DND-41 (cell line): ENCODE measurements at regions not wholly inside any gene's neighbourhood (a gene's known extent, or its start where the extent isn't known, plus 50 kb on each side); places are given as distances from the start of the nearest gene placed in this dataset.

Source experiments
- ATAC-seq: fragments of 200-7000 bp; cut with Tn5 transposase; 3 replicates; pipeline ENCODE4 v1.9.1; 2021; ENCODE audit warnings: low read depth; ENCODE audit not compliant: insufficient read depth
- DNase-seq: peaks from one replicate; pipeline ENCODE4 v3.0.0-alpha.2; 2020
- H2AFZ ChIP-seq: 2 replicates; pipeline ENCODE4 v1.6.0; 2012; ENCODE audit warnings: low read depth, low read length
- H3K27ac ChIP-seq: 2 replicates; pipeline ENCODE4 v1.5.1; 2012; ENCODE audit warnings: low read length, inconsistent platforms
- H3K27me3 ChIP-seq: fragments of 200-600 bp; sonication (generic); 2 replicates; pipeline ENCODE4 v1.6.0; 2012; ENCODE audit warnings: low read length, mild to moderate bottlenecking, inconsistent platforms; ENCODE audit not compliant: insufficient read depth, poor library complexity
- H3K36me3 ChIP-seq: 2 replicates; pipeline ENCODE4 v1.5.1; 2012; ENCODE audit warnings: low read length, inconsistent platforms; ENCODE audit not compliant: insufficient read depth
- H3K4me1 ChIP-seq: 2 replicates; pipeline ENCODE4 v1.5.1; 2012; ENCODE audit warnings: mild to moderate bottlenecking, low read length; ENCODE audit not compliant: insufficient read depth
- H3K4me2 ChIP-seq: 2 replicates; pipeline ENCODE4 v1.6.0; 2012; ENCODE audit warnings: mild to moderate bottlenecking, moderate library complexity, low read length, inconsistent platforms; ENCODE audit not compliant: insufficient read depth
- H3K4me3 ChIP-seq, 2 experiments: fragments of 200-600 bp in 1 of 2; shearing (Covaris generic) in 1 of 2; 2 replicates each; pipeline ENCODE4 v1.5.1; 2012 to 2016; ENCODE audit warnings: inconsistent platforms in 2 of 2, low read length in 2 of 2, mild to moderate bottlenecking in 2 of 2, low read depth in 1 of 2, moderate library complexity in 1 of 2
- H3K79me2 ChIP-seq: 2 replicates; pipeline ENCODE4 v1.6.0; 2012; ENCODE audit warnings: low read length, inconsistent platforms; ENCODE audit not compliant: insufficient read depth
- H3K9ac ChIP-seq: 2 replicates; pipeline ENCODE4 v1.6.0; 2012; ENCODE audit warnings: low read depth, mild to moderate bottlenecking, inconsistent platforms, low read length, moderate library complexity
- H3K9me3 ChIP-seq: 2 replicates; pipeline ENCODE4 v1.5.1; 2012; ENCODE audit warnings: low read length, moderate library complexity, mild to moderate bottlenecking, inconsistent platforms; ENCODE audit not compliant: insufficient read depth, severe bottlenecking
- H4K20me1 ChIP-seq: 2 replicates; pipeline ENCODE4 v1.6.0; 2012; ENCODE audit warnings: low read length; ENCODE audit not compliant: insufficient read depth
- CTCF ChIP-seq: IDR thresholded peaks from 2 replicates; pipeline ENCODE4 v1.5.1; 2012; ENCODE audit warnings: borderline replicate concordance, low read length, moderate library complexity, mild to moderate bottlenecking; ENCODE audit not compliant: poor library complexity, severe bottlenecking; ENCODE audit errors: extremely low read depth
- EZH2 ChIP-seq: IDR thresholded peaks from 3 replicates; pipeline ENCODE4 v1.6.1; 2012; ENCODE audit warnings: borderline replicate concordance, low read depth, mild to moderate bottlenecking, moderate library complexity, low read length, inconsistent platforms; ENCODE audit not compliant: severe bottlenecking

DNA sequence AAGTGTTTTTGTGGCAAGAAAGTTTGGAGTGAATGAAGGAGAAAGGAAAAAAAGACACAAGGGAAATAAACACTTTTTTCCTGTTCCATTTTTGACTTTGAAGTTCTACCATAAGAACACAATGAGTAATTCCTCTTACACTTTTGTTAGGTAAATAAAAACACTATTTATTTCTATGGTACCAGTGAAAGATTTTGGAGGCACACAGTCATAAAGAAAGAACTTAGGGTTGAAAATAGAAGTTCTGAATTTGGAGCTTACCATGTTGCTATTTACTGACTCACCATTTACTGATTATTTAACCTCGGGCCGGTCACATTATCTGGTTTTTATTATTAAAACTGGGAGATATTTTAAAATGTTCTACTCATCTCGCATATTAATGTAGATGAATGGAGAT, 367.8 kb downstream of the TLE1 start:
- DNase-seq (no peak), ATAC-seq (no peak)
- Histone ChIP-seq H3K9ac (no peak overlapping the region), H3K27me3 (no peaks in the 10 kb centered on the region), H3K4me3 (no peak overlapping the region), H3K9me3 (peaks cover 5% of the 10 kb centered on the region), H3K79me2 (no peaks in the 10 kb centered on the region), H3K4me2 (no peak overlapping the region), H3K4me1 (0 out of 2 replicates have a peak, but pooled peaks cover 4% of the 10 kb centered on the region), H2AFZ (no peak overlapping the region), H3K36me3 (no peaks in the 10 kb centered on the region), H3K27ac (no peak overlapping the region), H4K20me1 (no peaks in the 10 kb centered on the region)
- no peak for TF ChIP-seq CTCF
- TF ChIP-seq EZH2 = no peak

DNA sequence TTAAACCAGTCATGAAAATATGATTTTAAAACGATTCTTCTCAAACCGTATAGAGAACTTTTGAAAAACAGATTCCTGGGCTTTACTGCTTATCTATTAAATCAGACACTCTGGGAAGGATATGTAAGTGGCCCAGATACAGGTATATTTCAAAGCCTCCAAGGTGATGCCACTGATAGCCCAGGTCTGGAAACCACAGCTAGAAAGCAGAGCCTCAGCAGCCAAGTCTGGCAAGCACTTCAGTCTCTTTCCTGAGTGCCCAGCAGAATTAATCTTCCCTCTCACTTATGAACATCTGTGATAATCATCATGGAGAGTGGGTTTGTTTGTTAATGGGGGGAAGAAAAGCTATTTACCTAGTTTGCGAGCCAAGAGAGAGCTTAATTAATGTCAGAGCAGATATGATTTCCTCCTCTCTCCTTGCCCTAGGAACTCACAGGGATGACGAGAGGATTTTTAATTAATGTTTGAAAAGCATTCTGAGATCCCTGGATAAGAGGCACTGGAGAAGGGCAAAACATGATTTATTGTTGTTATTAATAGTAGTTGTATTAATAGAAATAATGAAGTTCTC, 368.4 kb downstream of the TLE1 start:
- no peak overlapping the region for H3K4me3 ChIP-seq
- H3K4me1 ChIP-seq = 0 out of 2 replicates have a peak, but pooled peaks cover 4% of the 10 kb centered on the region
- no peaks in the 10 kb centered on the region for H3K27me3 ChIP-seq
- no peaks in the 10 kb centered on the region for H4K20me1 ChIP-seq
- H3K36me3 ChIP-seq = no peaks in the 10 kb centered on the region
- TF ChIP-seq EZH2 (no peak), CTCF (no peak)
- H3K79me2 ChIP-seq = no peaks in the 10 kb centered on the region
- no peak overlapping the region for H3K4me2 ChIP-seq
- no peak overlapping the region for H2AFZ ChIP-seq
- no peak for DNase-seq
- peaks cover 5% of the 10 kb centered on the region for H3K9me3 ChIP-seq
- H3K27ac ChIP-seq = no peak overlapping the region
- ATAC-seq = no peak
- no peak overlapping the region for H3K9ac ChIP-seq

DNA sequence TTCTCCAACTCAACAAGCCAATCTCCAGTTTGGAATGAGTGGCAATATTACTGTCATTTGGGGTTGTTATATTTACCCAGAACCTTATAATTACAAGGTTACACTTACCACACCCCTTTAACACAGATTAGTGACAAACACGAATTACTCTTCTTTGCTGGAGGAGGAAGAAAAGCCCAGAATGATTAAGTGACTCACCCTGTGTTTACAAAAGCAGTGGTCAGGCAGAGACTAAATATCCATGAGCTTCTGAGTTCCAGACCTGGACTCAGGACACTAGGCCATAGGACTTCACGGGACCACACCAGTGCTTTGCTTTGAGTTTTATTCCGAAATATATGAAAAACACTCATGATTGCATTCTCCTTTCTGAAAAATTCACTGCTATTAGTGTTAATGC, 370.8 kb downstream of the TLE1 start:
- H3K4me3 ChIP-seq = no peak overlapping the region
- no peak overlapping the region for H3K4me2 ChIP-seq
- 0 out of 2 replicates have a peak, but pooled peaks cover 4% of the 10 kb centered on the region for H3K4me1 ChIP-seq
- TF ChIP-seq EZH2 (no peak), CTCF (no peak)
- no peak overlapping the region for H2AFZ ChIP-seq
- H3K9ac ChIP-seq = no peak overlapping the region
- H3K27me3 ChIP-seq = no peaks in the 10 kb centered on the region
- ATAC-seq = no peak
- DNase-seq = no peak
- no peak overlapping the region for H3K27ac ChIP-seq
- H4K20me1 ChIP-seq = no peaks in the 10 kb centered on the region
- no peaks in the 10 kb centered on the region for H3K36me3 ChIP-seq
- H3K79me2 ChIP-seq = no peaks in the 10 kb centered on the region
- no peaks in the 10 kb centered on the region for H3K9me3 ChIP-seq
